HG03457 (cell line): ENCODE measurements at regions not wholly inside any gene's neighbourhood (a gene's known extent, or its start where the extent isn't known, plus 50 kb on each side); places are given as distances from the start of the nearest gene placed in this dataset.

ENCODE experiments used
- ATAC-seq: cut with Tn5 transposase; IDR thresholded peaks from one replicate; pipeline ENCODE4 v1.9.1; 2021; ENCODE audit warnings: moderate number of reproducible peaks; ENCODE audit not compliant: unreplicated experiment

GRCh38 chr5:121296356-121296755 lies 555.3 kb upstream of the FTMT start:
- ATAC-seq: no peak

GRCh38 chr5:121299153-121299552 lies 552.5 kb upstream of the FTMT start:
- ATAC-seq: no peak

GRCh38 chr5:121304838-121305237 lies 546.8 kb upstream of the FTMT start:
- no peak for ATAC-seq

- no peak for ATAC-seq
Observed at GRCh38 chr5:121313886-121314285, 537.8 kb upstream of the FTMT start.

GRCh38 chr5:121315786-121316185 lies 535.9 kb upstream of the FTMT start:
- ATAC-seq: no peak

- no peak for ATAC-seq
Observed at GRCh38 chr5:121319292-121319691, 532.4 kb upstream of the FTMT start.

- ATAC-seq: no peak
Observed at GRCh38 chr5:121325930-121326329, 525.8 kb upstream of the FTMT start.

GRCh38 chr5:121350181-121350930 lies 501.3 kb upstream of the FTMT start:
- ATAC-seq: no peak

GRCh38 chr5:121366515-121366914 lies 485.2 kb upstream of the FTMT start:
- no peak for ATAC-seq

GRCh38 chr5:121373371-121373770 lies 478.3 kb upstream of the FTMT start:
- ATAC-seq: no peak

GRCh38 chr5:121377461-121377860 lies 474.2 kb upstream of the FTMT start:
- no peak for ATAC-seq

- no peak for ATAC-seq
Observed at GRCh38 chr5:121378046-121378445, 473.6 kb upstream of the FTMT start.

GRCh38 chr5:121378559-121379359 lies 472.9 kb upstream of the FTMT start:
- no peak for ATAC-seq

- no peak for ATAC-seq
Observed at GRCh38 chr5:121380066-121380465, 471.6 kb upstream of the FTMT start.

GRCh38 chr5:121384359-121384758 lies 467.3 kb upstream of the FTMT start:
- no peak for ATAC-seq

GRCh38 chr5:121386334-121386733 lies 465.3 kb upstream of the FTMT start:
- no peak for ATAC-seq

GRCh38 chr5:121396716-121397115 lies 455.0 kb upstream of the FTMT start:
- ATAC-seq: no peak

GRCh38 chr5:121399879-121400278 lies 451.8 kb upstream of the FTMT start:
- ATAC-seq: peak; percentile 84

- no peak for ATAC-seq
Observed at GRCh38 chr5:121408778-121409177, 442.9 kb upstream of the FTMT start.

GRCh38 chr5:121415270-121415669 lies 436.4 kb upstream of the FTMT start:
- no peak for ATAC-seq

- ATAC-seq: no peak
Observed at GRCh38 chr5:121421646-121422045, 430.0 kb upstream of the FTMT start.

GRCh38 chr5:121424976-121425375 lies 426.7 kb upstream of the FTMT start:
- no peak for ATAC-seq
